ENCODE measurements at regions not wholly inside any gene's neighbourhood (a gene's known extent, or its start where the extent isn't known, plus 50 kb on each side); places are given as distances from the start of the nearest gene placed in this dataset.
"Not testable (repeated sequence)": the region's sequence is repeated elsewhere in the genome, so short reads cannot be mapped to it uniquely, and the experiment has no call there.

GRCh38 chr1:208688656-208689315 is 444.6 kb upstream of the PLXNA2 start:
- no peak for DNase-seq (ENCODE audit: low read depth)

DNA sequence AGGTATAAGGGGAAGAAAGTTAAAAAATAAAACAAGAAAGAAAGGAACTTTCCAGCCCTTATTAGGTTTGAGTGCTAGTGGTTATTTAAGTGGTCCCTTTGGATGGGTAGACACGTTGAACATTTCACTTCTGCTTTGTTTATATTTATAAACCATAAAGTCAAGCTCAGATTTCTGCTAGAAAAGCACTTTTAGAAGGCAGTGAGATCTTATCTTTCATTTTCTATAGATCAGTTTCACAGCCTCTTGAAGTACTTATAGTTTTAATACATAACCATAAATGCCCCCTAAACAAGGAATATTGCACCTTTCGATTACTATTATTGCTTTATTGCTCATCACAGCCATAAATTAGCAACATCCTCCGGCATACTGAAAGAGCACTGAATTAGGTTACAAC is 446.8 kb upstream of the PLXNA2 start:
- no peak for DNase-seq (ENCODE audit: low read depth)

DNA sequence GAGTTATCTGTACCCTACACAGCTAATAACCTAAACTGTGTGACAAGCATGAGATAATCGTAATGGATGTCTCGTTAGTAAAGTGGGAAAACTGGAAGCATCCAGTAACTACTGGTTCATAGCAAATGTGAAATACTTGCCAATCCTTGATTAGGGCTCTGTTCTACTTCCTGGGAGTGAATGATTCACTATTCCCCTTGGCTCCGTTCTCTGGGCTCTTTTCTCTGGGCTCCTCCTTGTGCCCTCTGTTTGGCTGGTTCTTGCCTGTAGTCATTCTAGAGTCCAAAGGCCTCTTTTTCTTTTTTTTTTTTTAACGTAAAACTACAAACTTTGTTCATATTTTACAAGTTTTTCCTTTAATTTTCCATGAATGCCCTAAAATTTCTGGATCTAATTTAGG is 465.8 kb upstream of the PLXNA2 start:
- DNase-seq (ENCODE audit: low read depth), result no peak

- no peak for DNase-seq (ENCODE audit: low read depth)
Measured at GRCh38 chr1:208714323-208714722, 470.1 kb upstream of the PLXNA2 start.

GRCh38 chr1:208717525-208717924 is 473.3 kb upstream of the PLXNA2 start:
- no peak for DNase-seq (ENCODE audit: low read depth)

GRCh38 chr1:208722592-208722991 is 478.4 kb upstream of the PLXNA2 start:
- no peak for DNase-seq (ENCODE audit: low read depth)

DNA sequence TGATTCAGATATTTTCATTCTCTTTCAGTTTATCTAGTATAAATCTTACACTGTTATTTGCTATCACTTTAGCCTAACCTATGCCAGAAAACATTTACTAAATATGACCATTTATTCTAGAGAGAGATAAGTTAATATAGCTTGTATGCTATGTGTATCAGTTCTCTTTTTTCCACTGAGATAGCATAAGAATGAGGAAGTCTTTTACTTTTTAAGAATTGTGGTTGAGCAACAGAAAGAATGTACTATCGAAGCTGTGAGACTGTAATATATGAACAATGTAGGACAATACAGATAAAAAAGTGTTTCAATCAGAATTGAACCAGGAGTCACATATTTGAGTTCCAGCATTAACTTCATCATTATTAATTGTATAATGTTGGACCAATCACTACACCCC is 479.9 kb upstream of the PLXNA2 start:
- DNase-seq (ENCODE audit: low read depth), result no peak

DNA sequence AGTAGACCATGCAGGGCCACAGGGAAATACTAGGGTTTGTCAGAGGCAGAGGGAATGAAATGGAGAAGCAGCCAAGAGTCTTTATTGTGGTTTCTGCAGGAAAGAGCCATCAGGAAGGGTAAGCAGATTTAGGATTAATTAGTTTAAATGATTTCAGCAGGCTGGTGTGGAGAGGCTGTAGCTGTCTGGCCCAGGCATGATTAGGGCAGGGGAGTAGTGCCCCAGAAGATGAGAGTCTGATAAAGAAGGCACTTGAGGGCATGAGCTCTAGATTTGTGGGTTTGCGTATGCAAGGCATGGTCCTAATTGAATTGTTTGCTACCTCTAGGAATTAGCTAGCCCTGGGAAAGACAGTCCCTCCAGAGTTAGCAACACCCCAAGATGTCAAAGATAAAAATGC is 484.6 kb upstream of the PLXNA2 start:
- DNase-seq (ENCODE audit: low read depth), result no peak

DNA sequence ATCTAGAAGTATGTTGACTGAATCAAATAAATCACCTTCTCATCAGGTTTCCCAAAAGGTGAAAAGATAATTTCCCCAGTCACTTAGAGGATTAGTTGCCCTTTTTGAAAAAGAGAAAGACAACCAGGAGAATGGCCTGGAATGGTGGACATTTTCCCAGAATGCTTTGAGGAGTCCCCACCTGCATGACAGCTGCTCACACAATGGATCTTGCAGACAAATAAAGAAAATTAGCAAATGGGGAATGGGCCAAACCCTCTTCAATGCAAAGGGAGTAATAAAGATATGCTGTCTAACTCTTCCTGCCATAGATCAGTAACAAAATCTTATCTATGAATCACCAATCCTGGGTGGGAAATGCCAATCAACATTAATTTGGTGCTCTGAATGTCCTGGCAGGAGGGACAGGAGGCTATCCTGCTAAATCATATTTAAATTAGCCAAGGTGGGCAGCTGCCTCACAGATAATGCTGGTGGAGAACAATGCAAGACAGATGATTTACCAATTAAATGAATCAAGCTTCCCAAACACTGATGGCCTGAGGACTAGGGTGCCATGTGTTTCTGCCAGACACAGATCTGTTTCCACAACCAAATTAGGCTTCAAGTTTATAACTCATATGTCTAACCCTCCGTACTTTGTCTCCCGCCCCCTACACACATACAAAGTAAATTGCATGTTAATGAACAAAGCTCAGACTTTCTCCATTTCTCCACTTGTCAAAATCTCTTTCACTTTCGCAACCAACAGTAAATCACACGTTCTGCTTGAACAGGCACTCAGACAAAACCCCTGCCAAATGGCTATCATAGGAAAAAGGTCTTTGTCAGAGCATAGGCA is 488.0 kb upstream of the PLXNA2 start:
- DNase-seq (ENCODE audit: low read depth), result no peak

- DNase-seq (ENCODE audit: low read depth), result no peak
Measured at GRCh38 chr1:208737161-208737560, 493.0 kb upstream of the PLXNA2 start.

DNA sequence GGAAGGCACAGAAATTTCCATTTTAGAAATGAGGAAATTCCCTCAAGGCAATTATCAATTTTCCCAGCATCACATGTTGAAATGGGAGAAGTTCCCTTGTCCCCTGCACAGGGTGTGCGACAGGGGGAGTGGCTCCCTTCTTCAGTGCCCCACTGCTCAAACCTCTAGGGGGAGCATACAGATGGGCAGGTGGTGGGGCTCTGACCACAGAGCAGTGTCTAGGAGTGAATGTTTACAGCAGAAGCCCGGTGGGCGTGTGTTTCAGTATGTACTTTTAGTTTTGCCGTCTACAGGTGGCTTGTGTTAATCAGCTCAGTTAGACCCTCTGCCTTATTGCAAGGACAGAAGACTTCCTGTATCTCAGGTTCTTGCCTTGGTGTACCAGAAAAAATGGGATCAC is 493.7 kb upstream of the PLXNA2 start:
- DNase-seq (ENCODE audit: low read depth), result no peak

- not testable (repeated sequence) for DNase-seq (ENCODE audit: low read depth)
Measured at GRCh38 chr1:208739636-208740035, 495.5 kb upstream of the PLXNA2 start.

GRCh38 chr1:208741296-208741695 is 497.1 kb upstream of the PLXNA2 start:
- peak; percentile 17 for DNase-seq (ENCODE audit: low read depth)

DNA sequence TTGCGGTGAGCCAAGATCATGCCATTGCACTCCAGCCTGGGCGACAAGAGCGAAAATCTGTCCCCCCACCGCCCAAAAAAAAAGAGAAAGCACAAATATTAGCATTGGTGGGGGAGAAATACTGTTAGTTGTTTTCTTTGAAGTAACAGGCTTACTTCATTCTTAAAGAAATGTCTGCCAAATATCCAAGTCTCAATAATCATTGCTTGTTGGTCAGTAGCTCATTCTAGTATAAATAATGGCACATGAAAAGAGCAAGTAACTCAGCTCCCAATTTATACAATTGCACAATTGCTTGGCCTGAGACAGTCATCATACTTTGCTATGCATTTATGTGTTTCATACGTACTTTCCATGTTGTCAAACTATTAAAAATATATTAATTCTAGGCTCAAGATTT is 499.2 kb upstream of the PLXNA2 start:
- no peak for DNase-seq (ENCODE audit: low read depth)

DNA sequence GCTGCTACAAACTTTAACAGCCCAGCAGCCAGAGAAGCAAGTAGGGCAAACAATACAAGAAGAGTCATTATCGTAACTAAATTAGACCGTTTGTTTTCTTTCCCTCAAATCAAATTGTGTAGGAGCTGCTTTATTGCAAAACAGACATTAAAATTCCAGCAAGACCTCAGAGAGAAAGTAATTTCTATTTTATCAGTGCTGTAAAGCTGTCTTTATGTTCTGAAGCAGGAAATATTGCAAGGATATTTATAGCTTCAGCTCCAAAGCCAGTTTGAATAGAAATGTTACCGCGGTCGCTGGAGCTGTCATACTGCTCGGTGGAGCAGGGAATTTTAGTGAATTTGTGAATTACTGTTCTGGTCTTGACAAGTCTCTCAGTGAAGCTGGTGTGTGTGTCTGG is 503.8 kb upstream of the PLXNA2 start:
- DNase-seq (ENCODE audit: low read depth), result no peak

GRCh38 chr1:208748387-208749165 is 504.4 kb upstream of the PLXNA2 start:
- DNase-seq (ENCODE audit: low read depth), result no peak

DNA sequence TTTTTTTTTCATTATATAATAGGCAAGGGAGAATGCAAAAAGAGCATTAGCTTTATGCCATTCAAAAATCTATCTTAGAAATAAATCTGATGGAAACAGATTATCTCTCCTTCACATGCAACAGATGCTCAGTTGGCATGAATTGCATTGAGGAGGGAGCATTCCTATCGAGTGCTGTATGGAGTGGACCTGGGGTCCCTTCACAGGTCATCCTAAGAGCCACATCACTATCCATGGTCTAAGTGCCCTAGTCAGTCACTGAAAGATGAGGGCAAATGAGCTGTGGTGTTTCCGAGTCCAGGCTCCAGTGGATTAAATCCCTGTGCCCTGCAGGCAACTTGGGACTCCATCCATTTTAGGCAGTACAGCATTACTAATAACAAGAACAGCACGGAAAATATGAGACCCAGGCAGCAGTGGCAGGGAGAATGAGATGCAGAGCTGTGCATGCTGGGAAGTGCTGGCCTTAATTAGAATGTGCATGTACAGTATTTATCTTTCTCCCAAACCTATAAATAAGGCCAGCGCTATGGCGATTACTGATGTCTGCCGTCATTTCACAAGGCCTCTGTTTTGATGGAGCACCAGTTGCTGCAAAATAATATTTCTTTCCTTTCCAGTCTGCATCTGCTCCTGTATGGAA is 512.3 kb upstream of the PLXNA2 start:
- no peak for DNase-seq (ENCODE audit: low read depth)

GRCh38 chr1:208757846-208758245 is 513.7 kb upstream of the PLXNA2 start:
- DNase-seq (ENCODE audit: low read depth), result no peak

GRCh38 chr1:208759255-208759654 is 515.1 kb upstream of the PLXNA2 start:
- no peak for DNase-seq (ENCODE audit: low read depth)

DNA sequence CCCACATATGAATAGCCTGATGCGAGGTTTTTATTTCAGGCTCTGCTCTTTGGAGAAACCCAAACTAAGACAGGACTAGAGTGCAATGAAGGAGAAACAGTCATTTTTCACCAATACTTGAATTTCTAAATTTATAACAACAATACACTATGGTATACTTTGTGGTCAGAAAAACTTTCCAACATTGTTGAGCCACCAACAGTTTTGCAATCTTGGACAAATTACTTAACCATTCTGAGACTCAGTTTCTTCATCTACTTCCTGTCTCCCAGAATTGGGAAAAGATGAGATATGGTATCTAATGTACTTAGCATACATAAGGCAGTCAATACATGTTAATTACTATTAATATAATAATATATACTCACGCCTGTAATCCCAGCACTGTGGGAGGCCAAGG is 519.8 kb upstream of the PLXNA2 start:
- no peak for DNase-seq (ENCODE audit: low read depth)

DNA sequence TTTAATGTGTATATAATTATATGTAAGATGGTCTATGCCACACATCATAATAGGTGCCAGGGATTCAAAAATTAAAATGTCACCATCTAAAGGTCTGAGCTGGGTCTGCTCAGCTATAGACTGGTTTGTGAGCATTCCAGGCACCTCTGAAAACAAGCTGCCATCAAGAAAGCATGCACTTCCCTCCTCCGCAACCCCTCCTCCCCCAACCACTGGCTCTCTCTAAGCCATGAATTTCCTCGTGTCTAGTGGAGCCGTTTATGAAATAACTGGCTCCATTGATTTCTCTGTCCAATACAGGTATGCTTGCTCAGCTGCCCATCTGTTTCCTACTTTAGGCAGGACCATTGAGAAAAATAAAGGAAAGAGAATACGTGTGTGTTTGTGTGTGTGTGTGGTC is 522.6 kb upstream of the PLXNA2 start:
- no peak for DNase-seq (ENCODE audit: low read depth)

- no peak for DNase-seq (ENCODE audit: low read depth)
Measured at GRCh38 chr1:208767816-208768215, 523.6 kb upstream of the PLXNA2 start.

Data from myocyte (in vitro differentiated cells).